ENCODE measurements at regions not wholly inside any gene's neighbourhood (a gene's known extent, or its start where the extent isn't known, plus 50 kb on each side); places are given as distances from the start of the nearest gene placed in this dataset.
"Not testable (repeated sequence)": the region's sequence is repeated elsewhere in the genome, so short reads cannot be mapped to it uniquely, and the experiment has no call there.

DNA sequence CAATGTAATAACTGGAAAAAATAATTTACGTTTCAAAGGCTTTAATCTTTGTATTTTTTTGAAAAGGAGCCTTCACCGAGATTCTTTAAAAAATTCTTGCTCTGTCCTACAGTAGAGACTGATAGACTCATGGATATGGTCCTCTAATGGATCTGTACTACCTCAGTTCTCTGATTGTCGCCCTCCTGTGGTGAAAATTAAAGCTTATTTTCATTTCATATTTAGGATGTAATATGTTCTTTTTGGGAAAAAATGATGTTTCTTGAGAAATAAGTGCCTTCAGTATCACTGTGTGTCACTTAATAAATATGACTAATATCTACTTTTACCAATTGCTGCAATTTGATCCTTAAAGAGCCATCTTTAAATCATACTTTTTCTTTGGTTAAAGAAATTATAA, 4593.3 kb upstream of the OR11H1 start:
- peaks cover 84% of the 10 kb centered on the region for H3K9me3 Mint-ChIP-seq
- not testable (repeated sequence) for H3K4me1 Mint-ChIP-seq; H3K36me3 Mint-ChIP-seq; DNase-seq (ENCODE audit: low spot score in 2 of 2, unreplicated experiment in 2 of 2); H3K27ac Mint-ChIP-seq; H3K4me3 Mint-ChIP-seq; H3K27me3 Mint-ChIP-seq (ENCODE audit: low read depth)

DNA sequence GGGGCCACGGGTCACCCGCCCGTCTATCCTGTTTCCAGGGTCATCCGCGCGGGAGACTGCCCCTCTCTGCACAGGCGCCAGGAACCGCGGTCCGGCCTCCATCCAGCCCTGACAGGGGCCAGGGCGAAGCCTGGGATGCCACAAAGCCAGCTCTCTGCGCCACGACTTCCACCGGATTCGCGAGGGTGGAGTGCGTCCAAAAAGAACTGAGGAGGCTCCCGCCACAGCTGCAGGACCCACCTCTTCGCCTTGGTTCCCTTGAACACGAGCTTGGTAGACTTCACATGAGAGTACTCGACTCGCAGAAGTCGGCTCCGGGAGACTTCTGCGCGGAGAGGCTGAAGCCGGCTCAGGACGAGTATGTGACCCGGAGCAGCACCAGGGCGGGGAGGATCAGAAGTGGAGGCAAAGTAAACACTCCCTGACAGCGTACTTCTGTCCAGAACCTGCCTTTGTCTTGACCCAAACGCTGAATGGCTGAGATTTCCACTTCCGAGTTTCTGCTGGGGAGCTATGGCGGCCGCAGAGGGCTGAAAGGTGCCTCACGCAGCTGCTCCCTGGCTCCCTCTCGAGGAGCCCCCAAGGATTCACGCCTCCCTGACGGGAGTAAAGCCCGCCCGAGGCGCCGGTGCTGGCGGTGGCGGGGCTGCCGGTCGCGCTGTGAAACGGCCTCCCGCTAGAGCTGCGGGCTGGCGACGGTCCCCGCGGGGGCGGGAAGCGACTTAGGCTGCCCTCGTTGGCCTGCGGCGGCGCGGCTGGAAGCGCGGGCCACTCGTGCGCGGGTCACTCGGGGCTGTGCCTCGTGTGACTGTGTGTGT, 4566.7 kb upstream of the OR11H1 start:
- no peak overlapping the region for H3K27ac Mint-ChIP-seq
- no peaks in the 10 kb centered on the region for H3K4me1 Mint-ChIP-seq
- no peaks in the 10 kb centered on the region for H3K27me3 Mint-ChIP-seq (ENCODE audit: low read depth)
- H3K36me3 Mint-ChIP-seq = peaks cover 4% of the 10 kb centered on the region
- no peak for DNase-seq (ENCODE audit: low spot score in 2 of 2, unreplicated experiment in 2 of 2)
- peaks cover 68% of the 10 kb centered on the region for H3K9me3 Mint-ChIP-seq
- TF ChIP-seq, protein P1, sequence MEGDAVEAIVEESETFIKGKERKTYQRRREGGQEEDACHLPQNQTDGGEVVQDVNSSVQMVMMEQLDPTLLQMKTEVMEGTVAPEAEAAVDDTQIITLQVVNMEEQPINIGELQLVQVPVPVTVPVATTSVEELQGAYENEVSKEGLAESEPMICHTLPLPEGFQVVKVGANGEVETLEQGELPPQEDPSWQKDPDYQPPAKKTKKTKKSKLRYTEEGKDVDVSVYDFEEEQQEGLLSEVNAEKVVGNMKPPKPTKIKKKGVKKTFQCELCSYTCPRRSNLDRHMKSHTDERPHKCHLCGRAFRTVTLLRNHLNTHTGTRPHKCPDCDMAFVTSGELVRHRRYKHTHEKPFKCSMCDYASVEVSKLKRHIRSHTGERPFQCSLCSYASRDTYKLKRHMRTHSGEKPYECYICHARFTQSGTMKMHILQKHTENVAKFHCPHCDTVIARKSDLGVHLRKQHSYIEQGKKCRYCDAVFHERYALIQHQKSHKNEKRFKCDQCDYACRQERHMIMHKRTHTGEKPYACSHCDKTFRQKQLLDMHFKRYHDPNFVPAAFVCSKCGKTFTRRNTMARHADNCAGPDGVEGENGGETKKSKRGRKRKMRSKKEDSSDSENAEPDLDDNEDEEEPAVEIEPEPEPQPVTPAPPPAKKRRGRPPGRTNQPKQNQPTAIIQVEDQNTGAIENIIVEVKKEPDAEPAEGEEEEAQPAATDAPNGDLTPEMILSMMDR (IDR thresholded peaks at IDR 0.05; ENCODE audit: unreplicated experiment) = no peak
- no peak overlapping the region for H3K4me3 Mint-ChIP-seq

DNA sequence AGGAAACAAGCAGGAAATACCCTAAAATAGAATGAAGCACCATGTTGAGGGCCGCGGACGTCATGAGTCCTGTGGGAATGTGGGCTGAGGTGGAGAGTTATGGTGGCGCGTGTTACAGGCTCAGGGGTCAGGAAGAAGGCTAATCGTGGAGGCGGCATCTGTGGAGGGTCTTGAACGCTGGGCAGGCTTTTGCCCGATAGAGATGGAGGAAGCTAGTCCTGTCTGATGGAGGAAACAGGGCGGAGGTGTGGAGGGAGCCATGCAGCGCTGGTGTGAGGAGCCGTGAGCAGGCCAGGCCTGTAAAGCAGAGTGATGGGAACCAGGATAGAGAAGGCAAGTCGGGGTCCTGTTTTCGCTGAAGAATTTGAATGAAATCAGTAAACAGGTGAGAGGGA, 4566.1 kb upstream of the OR11H1 start:
- not testable (repeated sequence) for H3K27me3 Mint-ChIP-seq (ENCODE audit: low read depth); H3K4me3 Mint-ChIP-seq; H3K27ac Mint-ChIP-seq; H3K4me1 Mint-ChIP-seq; H3K36me3 Mint-ChIP-seq; DNase-seq (ENCODE audit: low spot score in 2 of 2, unreplicated experiment in 2 of 2)
- peaks cover 64% of the 10 kb centered on the region for H3K9me3 Mint-ChIP-seq

Data from mesothelial cell of epicardium (in vitro differentiated cells).